SK-N-SH treated with all-trans-retinoic acid at 6 μM for 48 hours (cell line): ENCODE measurements at regions not wholly inside any gene's neighbourhood (a gene's known extent, or its start where the extent isn't known, plus 50 kb on each side); places are given as distances from the start of the nearest gene placed in this dataset.

ENCODE experiments used
- ATAC-seq: fragments of 200-7000 bp; cut with Tn5 transposase; 3 replicates; pipeline ENCODE4 v1.9.1; 2020; ENCODE audit warnings: mild to moderate bottlenecking, moderate library complexity
- ARNTL ChIP-seq: fragments of 450-650 bp; formaldehyde crosslinking; IDR thresholded peaks from 2 replicates; pipeline ENCODE4 v1.5.0; 2020; ENCODE audit warnings: low read depth, mild to moderate bottlenecking, moderate library complexity, borderline replicate concordance
- BACH2 ChIP-seq: fragments of 250-450 bp; sonication (Bioruptor Pico); IDR thresholded peaks from 2 replicates; pipeline ENCODE4 v1.9.0; 2021; ENCODE audit warnings: mild to moderate bottlenecking, borderline replicate concordance
- CREB5 ChIP-seq: fragments of 250-450 bp; sonication (Bioruptor Pico); IDR thresholded peaks from 2 replicates; pipeline ENCODE4 v1.5.1; 2020; ENCODE audit warnings: low read depth, mild to moderate bottlenecking, moderate library complexity
- CSDC2 ChIP-seq: fragments of 250-450 bp; sonication (Bioruptor Pico); IDR thresholded peaks from 2 replicates; pipeline ENCODE4 v1.5.0; 2020; ENCODE audit warnings: mild to moderate bottlenecking, moderate library complexity
- CSRNP3 ChIP-seq: fragments of 250-450 bp; sonication (Bioruptor Pico); IDR thresholded peaks from 2 replicates; pipeline ENCODE4 v1.5.1; 2021; ENCODE audit warnings: mild to moderate bottlenecking, moderate library complexity
- GLIS3 ChIP-seq: fragments of 250-450 bp; sonication (Bioruptor Pico); IDR thresholded peaks from 2 replicates; pipeline ENCODE4 v1.5.0; 2020; ENCODE audit warnings: mild to moderate bottlenecking, moderate library complexity
- ISL1 ChIP-seq: fragments of 250-450 bp; sonication (Bioruptor Pico); IDR thresholded peaks from 2 replicates; pipeline ENCODE4 v2.1.2; 2022; ENCODE audit warnings: mild to moderate bottlenecking, moderate library complexity
- OSR1 ChIP-seq: fragments of 250-450 bp; sonication (Bioruptor Pico); IDR thresholded peaks from 2 replicates; pipeline ENCODE4 v1.8.0; 2022; ENCODE audit warnings: moderate library complexity, mild to moderate bottlenecking, inconsistent platforms
- PATZ1 ChIP-seq: fragments of 250-450 bp; sonication (Bioruptor Pico); IDR thresholded peaks from 2 replicates; pipeline ENCODE4 v1.8.0; 2020; ENCODE audit warnings: mild to moderate bottlenecking, moderate library complexity, borderline replicate concordance
- POU6F1 ChIP-seq: fragments of 250-450 bp; sonication (Bioruptor Pico); IDR thresholded peaks from 2 replicates; pipeline ENCODE4 v1.8.0; 2021; ENCODE audit warnings: low read depth, mild to moderate bottlenecking, moderate library complexity, borderline replicate concordance
- PPARA ChIP-seq: fragments of 250-450 bp; sonication (Bioruptor Pico); IDR thresholded peaks from 2 replicates; pipeline ENCODE4 v1.5.0; 2020; ENCODE audit warnings: mild to moderate bottlenecking, borderline replicate concordance
- SNAI2 ChIP-seq: fragments of 250-450 bp; sonication (Bioruptor Pico); IDR thresholded peaks from 2 replicates; pipeline ENCODE4 v1.5.0; 2020; ENCODE audit warnings: mild to moderate bottlenecking, moderate library complexity
- TCF4 ChIP-seq: fragments of 250-450 bp; sonication (Bioruptor Pico); IDR thresholded peaks from 2 replicates; pipeline ENCODE4 v1.8.0; 2021; ENCODE audit warnings: mild to moderate bottlenecking, moderate library complexity, borderline replicate concordance
- TOX ChIP-seq: fragments of 250-450 bp; sonication (Bioruptor Pico); IDR thresholded peaks from 2 replicates; pipeline ENCODE4 v1.8.0; 2021; ENCODE audit warnings: mild to moderate bottlenecking, moderate library complexity, borderline replicate concordance
- TSHZ2 ChIP-seq: fragments of 250-450 bp; sonication (Bioruptor Pico); IDR thresholded peaks from 2 replicates; pipeline ENCODE4 v1.5.0; 2020; ENCODE audit warnings: mild to moderate bottlenecking, moderate library complexity
- ZC3H10 ChIP-seq: fragments of 250-450 bp; sonication (Bioruptor Pico); IDR thresholded peaks from 2 replicates; pipeline ENCODE4 v1.5.1; 2021; ENCODE audit warnings: mild to moderate bottlenecking, moderate library complexity
- ZFP30 ChIP-seq: fragments of 450-650 bp; formaldehyde crosslinking; IDR thresholded peaks from 2 replicates; pipeline ENCODE4 v1.5.0; 2022; ENCODE audit warnings: mild to moderate bottlenecking, moderate library complexity
- ZNF565 ChIP-seq: fragments of 450-650 bp; formaldehyde crosslinking; conservative IDR thresholded peaks from 2 replicates; pipeline ENCODE4 v1.5.0; 2020; ENCODE audit warnings: low read depth, mild to moderate bottlenecking, moderate library complexity
- ZNF70 ChIP-seq: fragments of 450-650 bp; formaldehyde crosslinking; IDR thresholded peaks from 2 replicates; pipeline ENCODE4 v1.5.0; 2020; ENCODE audit warnings: mild to moderate bottlenecking, moderate library complexity
- ZNF8 ChIP-seq: fragments of 450-650 bp; formaldehyde crosslinking; IDR thresholded peaks from 2 replicates; pipeline ENCODE4 v1.5.0; 2020; ENCODE audit warnings: mild to moderate bottlenecking, moderate library complexity

GRCh38 chr16:87173294-87173893 lies 143.8 kb downstream of the C16orf95 start:
- TF ChIP-seq ARNTL (CRISPR knock-in tag) (no peak), TOX (CRISPR knock-in tag) (no peak), ZNF70 (CRISPR knock-in tag) (no peak), ZNF565 (CRISPR knock-in tag) (no peak), PPARA (CRISPR knock-in tag) (no peak), TCF4 (CRISPR knock-in tag) (no peak), GLIS3 (CRISPR knock-in tag) (no peak), CSRNP3 (CRISPR knock-in tag) (no peak), PATZ1 (CRISPR knock-in tag) (no peak), ZFP30 (CRISPR knock-in tag) (no peak), SNAI2 (no peak), ZC3H10 (CRISPR knock-in tag) (no peak)
- TF ChIP-seq, all 23 proteins: peak for 0
- no peak for ATAC-seq

GRCh38 chr16:87174061-87174460 lies 143.1 kb downstream of the C16orf95 start:
- no peak for ATAC-seq
- no peak for TF ChIP-seq BACH2 (CRISPR knock-in tag)
- TF ChIP-seq ZNF8: no peak
- TF ChIP-seq ISL1: no peak
- TF ChIP-seq CREB5 (CRISPR knock-in tag): no peak
- no peak for TF ChIP-seq SNAI2
- TF ChIP-seq CSRNP3 (CRISPR knock-in tag): no peak
- no peak for TF ChIP-seq POU6F1 (CRISPR knock-in tag)
- TF ChIP-seq OSR1 (CRISPR knock-in tag): no peak
- TF ChIP-seq PPARA (CRISPR knock-in tag): no peak

- TF ChIP-seq TCF4 (CRISPR knock-in tag) (no peak), ISL1 (no peak), ZNF70 (CRISPR knock-in tag) (no peak), BACH2 (CRISPR knock-in tag) (no peak), ZC3H10 (CRISPR knock-in tag) (no peak), TSHZ2 (no peak), ZNF8 (no peak), CSRNP3 (CRISPR knock-in tag) (no peak), CSDC2 (CRISPR knock-in tag) (no peak)
- no peak for ATAC-seq
Observed at GRCh38 chr16:87176735-87177134, 140.5 kb downstream of the C16orf95 start.
